D341Med (cell line): ENCODE measurements at regions not wholly inside any gene's neighbourhood (a gene's known extent, or its start where the extent isn't known, plus 50 kb on each side); places are given as distances from the start of the nearest gene placed in this dataset.
A peak's percentile ranks its signal among the peaks of the same experiment; 100 is the strongest.

Experiments
- DNase-seq: peaks from one replicate; pipeline ENCODE4 v3.0.0; 2012; ENCODE audit warnings: low spot score

- DNase-seq, result no peak
Observed at GRCh38 chr17:72501404-72502370, 380.9 kb downstream of the SOX9 start.

- DNase-seq, result no peak
Observed at GRCh38 chr17:72502371-72503341, 381.8 kb downstream of the SOX9 start.

GRCh38 chr17:72503556-72503955 is 382.7 kb downstream of the SOX9 start:
- DNase-seq, result no peak

- DNase-seq, result no peak
Observed at GRCh38 chr17:72504783-72505182, 384.0 kb downstream of the SOX9 start.

GRCh38 chr17:72506773-72507172 is 386.0 kb downstream of the SOX9 start:
- DNase-seq, result no peak

GRCh38 chr17:72507370-72507769 is 386.6 kb downstream of the SOX9 start:
- no peak for DNase-seq

GRCh38 chr17:72510351-72511016 is 389.7 kb downstream of the SOX9 start:
- DNase-seq, result no peak

- no peak for DNase-seq
Observed at GRCh38 chr17:72511242-72511641, 390.4 kb downstream of the SOX9 start.

- DNase-seq, result no peak
Observed at GRCh38 chr17:72511874-72512273, 391.1 kb downstream of the SOX9 start.

GRCh38 chr17:72512649-72513556 is 392.1 kb downstream of the SOX9 start:
- DNase-seq, result peak; percentile 62

- DNase-seq, result no peak
Observed at GRCh38 chr17:72514321-72514861, 393.6 kb downstream of the SOX9 start.

GRCh38 chr17:72514891-72515290 is 394.1 kb downstream of the SOX9 start:
- DNase-seq, result no peak

- DNase-seq, result no peak
Observed at GRCh38 chr17:72515291-72516065, 394.7 kb downstream of the SOX9 start.

- no peak for DNase-seq
Observed at GRCh38 chr17:72516772-72517399, 396.1 kb downstream of the SOX9 start.

- DNase-seq, result no peak
Observed at GRCh38 chr17:72517413-72518158, 396.8 kb downstream of the SOX9 start.

- no peak for DNase-seq
Observed at GRCh38 chr17:72518159-72518732, 397.4 kb downstream of the SOX9 start.

GRCh38 chr17:72518753-72519597 is 398.2 kb downstream of the SOX9 start:
- no peak for DNase-seq

GRCh38 chr17:72519598-72519936 is 398.7 kb downstream of the SOX9 start:
- DNase-seq, result no peak
